DOHH2 (cell line): ENCODE measurements at regions not wholly inside any gene's neighbourhood (a gene's known extent, or its start where the extent isn't known, plus 50 kb on each side); places are given as distances from the start of the nearest gene placed in this dataset.

ENCODE experiments used
- EZH2phosphoT487 ChIP-seq: fragments of 200-600 bp; sonication (generic); IDR thresholded peaks from 2 replicates; pipeline ENCODE4 v1.6.1; 2017; ENCODE audit warnings: borderline replicate concordance, mild to moderate bottlenecking, antibody characterized with exemption, low read length, moderate library complexity, mixed read lengths
- TF ChIP-seq, protein P1 (sequence below): fragments of 200-600 bp; sonication (generic); IDR thresholded peaks from one replicate; pipeline ENCODE4 v1.5.1; 2014; ENCODE audit warnings: antibody characterized with exemption, mild to moderate bottlenecking, low read depth, low read length; ENCODE audit not compliant: poor library complexity, severe bottlenecking

- TF ChIP-seq, protein P1, sequence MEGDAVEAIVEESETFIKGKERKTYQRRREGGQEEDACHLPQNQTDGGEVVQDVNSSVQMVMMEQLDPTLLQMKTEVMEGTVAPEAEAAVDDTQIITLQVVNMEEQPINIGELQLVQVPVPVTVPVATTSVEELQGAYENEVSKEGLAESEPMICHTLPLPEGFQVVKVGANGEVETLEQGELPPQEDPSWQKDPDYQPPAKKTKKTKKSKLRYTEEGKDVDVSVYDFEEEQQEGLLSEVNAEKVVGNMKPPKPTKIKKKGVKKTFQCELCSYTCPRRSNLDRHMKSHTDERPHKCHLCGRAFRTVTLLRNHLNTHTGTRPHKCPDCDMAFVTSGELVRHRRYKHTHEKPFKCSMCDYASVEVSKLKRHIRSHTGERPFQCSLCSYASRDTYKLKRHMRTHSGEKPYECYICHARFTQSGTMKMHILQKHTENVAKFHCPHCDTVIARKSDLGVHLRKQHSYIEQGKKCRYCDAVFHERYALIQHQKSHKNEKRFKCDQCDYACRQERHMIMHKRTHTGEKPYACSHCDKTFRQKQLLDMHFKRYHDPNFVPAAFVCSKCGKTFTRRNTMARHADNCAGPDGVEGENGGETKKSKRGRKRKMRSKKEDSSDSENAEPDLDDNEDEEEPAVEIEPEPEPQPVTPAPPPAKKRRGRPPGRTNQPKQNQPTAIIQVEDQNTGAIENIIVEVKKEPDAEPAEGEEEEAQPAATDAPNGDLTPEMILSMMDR: no peak
- no peak for TF ChIP-seq EZH2phosphoT487
These were observed 60.9 kb upstream of the NID2 start for GRCh38 chr14:52129721-52130120.
